ENCODE measurements at regions not wholly inside any gene's neighbourhood (a gene's known extent, or its start where the extent isn't known, plus 50 kb on each side); places are given as distances from the start of the nearest gene placed in this dataset.

GRCh38 chr1:83530506-83530905 is 468.4 kb downstream of the TTLL7 start:
- no peaks in the 10 kb centered on the region for H3K27me3 ChIP-seq (ENCODE audit: control insufficient read depth in 1 of 2, insufficient read depth in 2 of 2, low read length in 2 of 2)
- H3K36me3 ChIP-seq (ENCODE audit: insufficient read depth, low read length): no peaks in the 10 kb centered on the region
- no peak overlapping the region for H3K4me3 ChIP-seq (ENCODE audit: low read depth in 1 of 2, low read length in 2 of 2)
- H3K4me1 ChIP-seq (ENCODE audit: insufficient read depth, low read length): no peaks in the 10 kb centered on the region
- no peak overlapping the region for H3K27ac ChIP-seq (ENCODE audit: low read depth, low read length)
- H3K9ac ChIP-seq (ENCODE audit: low read length): no peak overlapping the region
- H3K9me3 ChIP-seq (ENCODE audit: low read length): no peaks in the 10 kb centered on the region

DNA sequence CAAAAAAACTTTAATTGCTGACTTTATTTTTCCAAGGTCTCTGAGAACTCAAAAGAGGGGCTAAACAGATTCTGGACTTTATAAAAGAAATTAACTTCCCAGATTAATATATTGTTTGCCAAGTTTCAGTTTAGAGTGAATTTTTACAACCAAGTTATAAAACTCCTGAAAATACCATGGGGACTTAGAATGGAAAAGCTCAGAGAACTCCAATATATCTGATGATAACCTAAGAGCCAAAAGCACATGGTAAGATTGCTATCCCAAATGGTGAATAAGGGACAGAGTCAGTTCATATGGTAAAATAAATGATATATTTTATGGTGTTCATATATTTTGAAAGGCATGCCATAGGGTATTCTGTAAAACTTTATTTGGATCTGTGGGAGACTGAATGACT is 470.9 kb downstream of the TTLL7 start:
- Histone ChIP-seq H3K4me3 (ENCODE audit: low read depth in 1 of 2, low read length in 2 of 2) (no peak overlapping the region), H3K9me3 (ENCODE audit: low read length) (no peaks in the 10 kb centered on the region), H3K36me3 (ENCODE audit: insufficient read depth, low read length) (no peaks in the 10 kb centered on the region), H3K9ac (ENCODE audit: low read length) (no peak overlapping the region), H3K27ac (ENCODE audit: low read depth, low read length) (no peak overlapping the region), H3K27me3 (ENCODE audit: control insufficient read depth in 1 of 2, insufficient read depth in 2 of 2, low read length in 2 of 2) (no peaks in the 10 kb centered on the region), H3K4me1 (ENCODE audit: insufficient read depth, low read length) (no peaks in the 10 kb centered on the region)

- Histone ChIP-seq H3K27ac (ENCODE audit: low read depth, low read length) (no peak overlapping the region), H3K4me1 (ENCODE audit: insufficient read depth, low read length) (no peaks in the 10 kb centered on the region), H3K27me3 (ENCODE audit: control insufficient read depth in 1 of 2, insufficient read depth in 2 of 2, low read length in 2 of 2) (no peaks in the 10 kb centered on the region), H3K36me3 (ENCODE audit: insufficient read depth, low read length) (no peaks in the 10 kb centered on the region), H3K9me3 (ENCODE audit: low read length) (no peaks in the 10 kb centered on the region), H3K4me3 (ENCODE audit: low read depth in 1 of 2, low read length in 2 of 2) (no peak overlapping the region), H3K9ac (ENCODE audit: low read length) (no peak overlapping the region)
These were observed 478.1 kb downstream of the TTLL7 start for GRCh38 chr1:83520797-83521196.

DNA sequence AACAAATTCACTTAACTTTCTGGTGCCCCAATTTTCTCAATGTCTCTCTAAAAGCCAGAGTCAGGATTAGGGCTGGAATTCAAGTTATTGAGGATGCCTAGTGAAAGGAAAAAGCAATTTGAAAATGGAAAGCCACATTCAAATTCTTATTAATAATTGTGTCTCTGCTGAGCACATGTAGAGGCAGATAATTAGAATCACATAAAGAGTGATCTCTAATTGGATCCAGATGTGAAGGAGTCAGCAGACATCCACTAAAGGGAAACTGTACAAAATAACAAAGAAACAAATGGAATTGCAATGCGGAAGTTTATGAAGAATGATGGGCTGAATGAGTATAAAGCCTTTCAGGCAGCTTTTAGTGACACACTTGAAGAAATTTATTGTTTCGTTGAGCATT is 482.6 kb downstream of the TTLL7 start:
- H3K27ac ChIP-seq (ENCODE audit: low read depth, low read length): no peak overlapping the region
- H3K9me3 ChIP-seq (ENCODE audit: low read length): no peaks in the 10 kb centered on the region
- no peak overlapping the region for H3K9ac ChIP-seq (ENCODE audit: low read length)
- H3K4me1 ChIP-seq (ENCODE audit: insufficient read depth, low read length): peaks cover 7% of the 10 kb centered on the region
- H3K4me3 ChIP-seq (ENCODE audit: low read depth in 1 of 2, low read length in 2 of 2): no peak overlapping the region
- H3K36me3 ChIP-seq (ENCODE audit: insufficient read depth, low read length): no peaks in the 10 kb centered on the region
- no peaks in the 10 kb centered on the region for H3K27me3 ChIP-seq (ENCODE audit: control insufficient read depth in 1 of 2, insufficient read depth in 2 of 2, low read length in 2 of 2)

DNA sequence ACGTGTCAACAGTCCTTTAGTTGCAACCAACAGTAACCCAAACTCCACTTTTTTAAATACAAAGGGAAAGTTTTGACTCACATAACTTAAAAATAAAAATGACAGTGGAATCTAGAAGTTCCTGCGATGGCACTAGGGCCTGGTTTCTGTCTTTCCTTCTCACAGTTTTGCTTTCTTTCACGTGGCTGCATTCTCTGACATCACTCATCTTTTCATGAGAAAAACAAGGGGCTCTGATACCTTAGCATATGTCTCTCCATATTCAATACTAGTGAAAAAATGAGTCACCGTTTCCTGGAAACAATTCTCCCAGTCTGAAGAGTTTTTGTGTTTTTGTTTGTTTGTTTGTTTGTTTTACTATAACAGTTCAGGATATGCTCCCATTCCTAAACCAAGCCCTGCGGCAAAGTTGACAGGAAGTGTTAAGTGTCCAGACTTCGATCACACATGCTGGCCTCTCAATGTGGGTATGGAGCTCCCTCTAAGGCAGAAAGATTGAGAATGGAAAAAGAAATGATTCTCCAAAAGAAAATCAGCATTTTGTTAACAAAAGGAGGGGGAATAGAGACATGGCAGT is 483.3 kb downstream of the TTLL7 start:
- Histone ChIP-seq H3K36me3 (ENCODE audit: insufficient read depth, low read length) (no peaks in the 10 kb centered on the region), H3K27ac (ENCODE audit: low read depth, low read length) (no peak overlapping the region), H3K4me3 (ENCODE audit: low read depth in 1 of 2, low read length in 2 of 2) (no peak overlapping the region), H3K9ac (ENCODE audit: low read length) (no peak overlapping the region), H3K27me3 (ENCODE audit: control insufficient read depth in 1 of 2, insufficient read depth in 2 of 2, low read length in 2 of 2) (no peaks in the 10 kb centered on the region), H3K9me3 (ENCODE audit: low read length) (no peaks in the 10 kb centered on the region), H3K4me1 (ENCODE audit: insufficient read depth, low read length) (peaks cover 12% of the 10 kb centered on the region)

- Histone ChIP-seq H3K4me1 (ENCODE audit: insufficient read depth, low read length) (peaks cover 36% of the 10 kb centered on the region), H3K27me3 (ENCODE audit: control insufficient read depth in 1 of 2, insufficient read depth in 2 of 2, low read length in 2 of 2) (no peaks in the 10 kb centered on the region), H3K36me3 (ENCODE audit: insufficient read depth, low read length) (no peaks in the 10 kb centered on the region), H3K9ac (ENCODE audit: low read length) (no peak overlapping the region), H3K27ac (ENCODE audit: low read depth, low read length) (no peak overlapping the region), H3K4me3 (ENCODE audit: low read depth in 1 of 2, low read length in 2 of 2) (no peak overlapping the region), H3K9me3 (ENCODE audit: low read length) (no peaks in the 10 kb centered on the region)
These were observed 486.3 kb downstream of the TTLL7 start for GRCh38 chr1:83512373-83513193.

- Histone ChIP-seq H3K4me3 (ENCODE audit: low read depth in 1 of 2, low read length in 2 of 2) (no peak overlapping the region), H3K9me3 (ENCODE audit: low read length) (no peaks in the 10 kb centered on the region), H3K36me3 (ENCODE audit: insufficient read depth, low read length) (no peaks in the 10 kb centered on the region), H3K27ac (ENCODE audit: low read depth, low read length) (no peak overlapping the region), H3K9ac (ENCODE audit: low read length) (no peak overlapping the region), H3K27me3 (ENCODE audit: control insufficient read depth in 1 of 2, insufficient read depth in 2 of 2, low read length in 2 of 2) (no peaks in the 10 kb centered on the region), H3K4me1 (ENCODE audit: insufficient read depth, low read length) (peaks cover 36% of the 10 kb centered on the region)
These were observed 487.7 kb downstream of the TTLL7 start for GRCh38 chr1:83511146-83511726.

DNA sequence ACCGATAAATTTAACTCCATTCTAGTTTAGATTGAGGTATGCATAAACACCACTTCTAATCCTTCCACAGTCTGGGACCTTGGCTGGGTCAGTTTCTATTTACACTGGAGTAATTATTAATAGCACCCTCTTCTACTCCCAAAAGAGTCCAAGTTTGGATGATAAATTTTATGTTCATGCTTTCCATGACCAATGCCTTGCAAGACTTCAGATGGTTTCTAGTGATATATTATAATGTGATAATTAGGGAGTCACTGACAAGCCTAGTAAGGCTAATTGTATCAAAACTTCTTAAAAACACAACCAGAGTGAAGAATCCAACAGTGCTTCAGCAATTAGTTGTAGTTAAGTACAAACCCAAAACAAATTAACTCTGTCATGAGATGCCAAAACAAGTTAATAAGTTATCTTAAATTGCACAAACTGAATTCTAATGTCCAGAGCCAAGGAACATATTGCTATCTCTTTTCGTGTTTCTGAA is 489.6 kb downstream of the TTLL7 start:
- no peak overlapping the region for H3K27ac ChIP-seq (ENCODE audit: low read depth, low read length)
- H3K9ac ChIP-seq (ENCODE audit: low read length): no peak overlapping the region
- peaks cover 36% of the 10 kb centered on the region for H3K4me1 ChIP-seq (ENCODE audit: insufficient read depth, low read length)
- no peaks in the 10 kb centered on the region for H3K9me3 ChIP-seq (ENCODE audit: low read length)
- no peaks in the 10 kb centered on the region for H3K36me3 ChIP-seq (ENCODE audit: insufficient read depth, low read length)
- no peak overlapping the region for H3K4me3 ChIP-seq (ENCODE audit: low read depth in 1 of 2, low read length in 2 of 2)
- H3K27me3 ChIP-seq (ENCODE audit: control insufficient read depth in 1 of 2, insufficient read depth in 2 of 2, low read length in 2 of 2): no peaks in the 10 kb centered on the region

- Histone ChIP-seq H3K9me3 (ENCODE audit: low read length) (no peaks in the 10 kb centered on the region), H3K4me3 (ENCODE audit: low read depth in 1 of 2, low read length in 2 of 2) (no peak overlapping the region), H3K36me3 (ENCODE audit: insufficient read depth, low read length) (no peaks in the 10 kb centered on the region), H3K4me1 (ENCODE audit: insufficient read depth, low read length) (peaks cover 36% of the 10 kb centered on the region), H3K27ac (ENCODE audit: low read depth, low read length) (no peak overlapping the region), H3K27me3 (ENCODE audit: control insufficient read depth in 1 of 2, insufficient read depth in 2 of 2, low read length in 2 of 2) (no peaks in the 10 kb centered on the region), H3K9ac (ENCODE audit: low read length) (no peak overlapping the region)
These were observed 490.3 kb downstream of the TTLL7 start for GRCh38 chr1:83508485-83509151.

DNA sequence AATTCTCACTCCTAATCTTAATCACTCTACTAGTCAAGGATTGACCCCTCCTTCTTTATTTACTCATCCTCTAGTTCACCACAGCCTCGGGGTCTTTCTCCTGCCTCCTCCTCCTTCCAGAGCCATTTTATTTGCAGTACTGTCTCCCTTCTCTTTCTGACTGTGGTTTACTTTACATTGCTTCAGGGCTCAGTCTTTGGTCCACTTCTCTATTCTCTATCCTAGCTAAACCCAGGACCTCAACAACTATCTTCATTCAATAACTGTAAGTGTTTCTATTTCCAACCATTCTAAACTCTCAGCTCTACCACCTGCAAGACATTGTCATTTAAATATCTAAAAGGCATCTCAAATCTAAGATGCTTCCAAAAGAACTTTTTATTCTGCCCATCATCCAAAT is 493.8 kb downstream of the TTLL7 start:
- H3K27me3 ChIP-seq (ENCODE audit: control insufficient read depth in 1 of 2, insufficient read depth in 2 of 2, low read length in 2 of 2): no peaks in the 10 kb centered on the region
- no peaks in the 10 kb centered on the region for H3K36me3 ChIP-seq (ENCODE audit: insufficient read depth, low read length)
- no peak overlapping the region for H3K4me3 ChIP-seq (ENCODE audit: low read depth in 1 of 2, low read length in 2 of 2)
- no peak overlapping the region for H3K27ac ChIP-seq (ENCODE audit: low read depth, low read length)
- no peaks in the 10 kb centered on the region for H3K9me3 ChIP-seq (ENCODE audit: low read length)
- H3K4me1 ChIP-seq (ENCODE audit: insufficient read depth, low read length): peaks cover 19% of the 10 kb centered on the region
- no peak overlapping the region for H3K9ac ChIP-seq (ENCODE audit: low read length)

DNA sequence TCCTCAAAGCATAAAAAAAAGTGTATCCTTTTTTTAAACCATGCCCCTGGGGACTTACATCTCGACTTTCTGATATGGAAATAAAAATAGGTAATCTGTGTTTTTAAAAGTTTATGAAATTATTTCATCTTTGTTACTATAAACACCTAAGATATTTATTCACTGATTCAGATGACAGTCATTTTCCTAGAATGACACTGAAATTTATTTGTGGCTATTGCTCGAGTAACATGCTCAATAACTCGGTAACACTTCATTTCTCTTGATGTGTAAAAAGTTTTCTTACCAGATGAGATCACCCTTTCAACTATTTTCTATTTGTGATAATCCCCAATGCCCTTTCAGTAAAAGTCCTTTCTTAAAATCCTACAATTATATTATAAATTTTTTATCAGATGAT is 495.8 kb downstream of the TTLL7 start:
- Histone ChIP-seq H3K27me3 (ENCODE audit: control insufficient read depth in 1 of 2, insufficient read depth in 2 of 2, low read length in 2 of 2) (no peaks in the 10 kb centered on the region), H3K36me3 (ENCODE audit: insufficient read depth, low read length) (no peaks in the 10 kb centered on the region), H3K4me1 (ENCODE audit: insufficient read depth, low read length) (peaks cover 2% of the 10 kb centered on the region), H3K9ac (ENCODE audit: low read length) (no peak overlapping the region), H3K4me3 (ENCODE audit: low read depth in 1 of 2, low read length in 2 of 2) (no peak overlapping the region), H3K27ac (ENCODE audit: low read depth, low read length) (no peak overlapping the region), H3K9me3 (ENCODE audit: low read length) (no peaks in the 10 kb centered on the region)

All from muscle layer of colon (tissue), 2 donors.